ENCODE measurements at regions not wholly inside any gene's neighbourhood (a gene's known extent, or its start where the extent isn't known, plus 50 kb on each side); places are given as distances from the start of the nearest gene placed in this dataset.

- TF ChIP-seq, protein P1, sequence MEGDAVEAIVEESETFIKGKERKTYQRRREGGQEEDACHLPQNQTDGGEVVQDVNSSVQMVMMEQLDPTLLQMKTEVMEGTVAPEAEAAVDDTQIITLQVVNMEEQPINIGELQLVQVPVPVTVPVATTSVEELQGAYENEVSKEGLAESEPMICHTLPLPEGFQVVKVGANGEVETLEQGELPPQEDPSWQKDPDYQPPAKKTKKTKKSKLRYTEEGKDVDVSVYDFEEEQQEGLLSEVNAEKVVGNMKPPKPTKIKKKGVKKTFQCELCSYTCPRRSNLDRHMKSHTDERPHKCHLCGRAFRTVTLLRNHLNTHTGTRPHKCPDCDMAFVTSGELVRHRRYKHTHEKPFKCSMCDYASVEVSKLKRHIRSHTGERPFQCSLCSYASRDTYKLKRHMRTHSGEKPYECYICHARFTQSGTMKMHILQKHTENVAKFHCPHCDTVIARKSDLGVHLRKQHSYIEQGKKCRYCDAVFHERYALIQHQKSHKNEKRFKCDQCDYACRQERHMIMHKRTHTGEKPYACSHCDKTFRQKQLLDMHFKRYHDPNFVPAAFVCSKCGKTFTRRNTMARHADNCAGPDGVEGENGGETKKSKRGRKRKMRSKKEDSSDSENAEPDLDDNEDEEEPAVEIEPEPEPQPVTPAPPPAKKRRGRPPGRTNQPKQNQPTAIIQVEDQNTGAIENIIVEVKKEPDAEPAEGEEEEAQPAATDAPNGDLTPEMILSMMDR (IDR thresholded peaks at IDR 0.05): no peak
These were observed 205.4 kb upstream of the PTPRD start for GRCh38 chr9:10818206-10818605.

DNA sequence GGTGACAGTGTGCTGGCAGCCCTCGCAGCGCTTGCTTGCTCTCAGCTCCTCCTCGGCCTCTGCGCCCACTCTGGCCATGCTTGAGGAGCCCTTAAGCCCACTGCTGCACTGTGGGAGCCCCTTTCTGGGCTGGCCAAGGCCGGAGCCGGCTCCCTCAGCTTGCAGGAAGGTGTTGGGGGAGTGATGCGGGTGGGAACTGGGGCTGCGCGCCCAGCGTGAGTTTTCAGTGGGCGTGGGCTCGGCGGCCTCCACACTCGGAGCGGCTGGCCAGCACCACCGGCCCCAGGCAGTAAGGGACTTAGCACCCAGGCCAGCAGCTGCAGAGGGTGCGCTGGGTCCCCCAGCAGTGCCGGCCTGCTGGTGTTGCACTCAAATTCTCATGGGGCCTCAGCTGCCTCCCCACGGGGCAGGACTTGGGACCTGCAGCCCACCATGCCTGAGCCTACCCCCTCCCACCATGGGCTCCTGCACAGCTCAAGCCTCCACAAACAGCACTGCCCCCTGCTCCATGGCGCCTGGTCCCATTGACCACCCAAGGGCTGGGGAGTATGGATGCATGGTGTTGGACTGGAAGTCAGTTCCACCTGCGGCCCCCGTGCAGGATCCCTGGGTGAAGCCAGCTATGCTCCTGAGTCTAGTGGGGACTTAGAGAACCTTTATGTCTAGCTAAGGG lies 223.1 kb upstream of the PTPRD start:
- TF ChIP-seq, protein P1 (IDR thresholded peaks at IDR 0.05): no peak

GRCh38 chr9:10843151-10843550 lies 230.3 kb upstream of the PTPRD start:
- TF ChIP-seq, protein P1 (IDR thresholded peaks at IDR 0.05): no peak

GRCh38 chr9:10855847-10856246 lies 243.0 kb upstream of the PTPRD start:
- TF ChIP-seq, protein P1 (IDR thresholded peaks at IDR 0.05): peak; percentile 69

DNA sequence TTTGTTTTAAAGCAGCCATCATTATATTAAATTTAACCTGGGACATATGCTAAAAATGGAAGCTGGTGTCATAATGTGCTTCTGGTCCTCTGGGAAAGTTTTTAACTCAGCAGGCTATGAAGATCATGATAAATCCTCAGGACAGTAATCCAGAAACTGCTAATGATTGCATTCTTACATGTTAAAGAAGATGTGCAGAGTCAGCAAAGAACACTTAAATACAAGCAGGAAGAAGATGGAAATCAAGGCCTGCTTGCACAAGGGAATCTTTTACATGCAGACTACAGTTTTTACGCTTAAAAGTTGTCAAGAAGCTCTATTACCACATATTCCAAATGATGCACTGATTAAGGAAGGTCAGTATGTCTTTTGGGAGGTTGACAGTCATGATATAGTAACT lies 246.0 kb upstream of the PTPRD start:
- TF ChIP-seq, protein P1 (IDR thresholded peaks at IDR 0.05): no peak

DNA sequence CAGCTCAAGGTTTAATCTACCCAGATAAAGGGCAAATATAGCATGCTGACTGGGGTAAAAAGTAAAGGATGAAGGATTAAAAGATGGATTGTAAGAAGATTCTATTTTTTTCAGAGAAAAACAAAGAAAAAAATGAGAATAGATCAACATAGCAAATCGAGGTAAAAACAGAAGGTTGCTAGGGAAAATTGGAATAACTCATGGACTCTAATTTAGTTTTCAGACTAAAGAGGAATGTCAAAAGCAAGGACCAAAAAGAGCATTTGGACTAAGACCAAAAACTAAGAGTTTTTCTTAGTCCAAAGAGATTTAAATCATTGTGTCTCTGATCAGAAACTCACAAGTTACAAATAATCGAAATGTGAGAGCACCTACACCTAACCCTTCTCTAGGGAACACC lies 250.7 kb upstream of the PTPRD start:
- TF ChIP-seq, protein P1 (IDR thresholded peaks at IDR 0.05): no peak

- TF ChIP-seq, protein P1 (IDR thresholded peaks at IDR 0.05): no peak
These were observed 254.4 kb upstream of the PTPRD start for GRCh38 chr9:10867194-10867593.

DNA sequence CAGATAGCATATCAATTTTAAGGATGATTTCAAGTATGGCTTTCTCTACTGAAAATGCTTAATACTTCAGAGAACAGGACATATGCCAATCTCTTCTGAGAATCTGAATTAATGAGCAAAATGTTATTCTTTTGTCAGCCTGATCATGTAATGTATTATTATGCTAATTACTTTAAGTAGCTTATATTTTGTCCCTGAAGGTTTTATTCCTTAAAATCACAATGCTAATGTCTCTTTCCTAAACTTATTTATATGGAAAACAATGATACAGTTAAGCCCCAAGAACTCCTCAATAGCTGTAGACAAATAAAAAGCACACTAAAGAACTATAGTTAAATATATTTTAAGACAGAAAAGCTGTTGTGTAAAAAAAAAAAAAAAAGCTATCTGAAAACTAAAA lies 256.9 kb upstream of the PTPRD start:
- TF ChIP-seq, protein P1 (IDR thresholded peaks at IDR 0.05): no peak
